Hepatocyte (in vitro differentiated cells): ENCODE measurements at regions not wholly inside any gene's neighbourhood (a gene's known extent, or its start where the extent isn't known, plus 50 kb on each side); places are given as distances from the start of the nearest gene placed in this dataset.
"Not testable (repeated sequence)": the region's sequence is repeated elsewhere in the genome, so short reads cannot be mapped to it uniquely, and the experiment has no call there.

ENCODE experiments used
- DNase-seq: peaks from one replicate; pipeline ENCODE4 v3.0.0-alpha.2; 2016; ENCODE audit warnings: low spot score
- H2AFZ ChIP-seq: fragments of 200-600 bp; sonication (generic); 2 replicates; pipeline ENCODE4 v1.6.0; 2016; ENCODE audit warnings: antibody characterized with exemption, mild to moderate bottlenecking
- H3K27ac ChIP-seq: fragments of 200-600 bp; sonication (generic); 2 replicates; pipeline ENCODE4 v1.5.1; 2016; ENCODE audit warnings: mild to moderate bottlenecking
- H3K27me3 ChIP-seq: fragments of 200-600 bp; sonication (generic); 2 replicates; pipeline ENCODE4 v1.6.1; 2016
- H3K36me3 ChIP-seq: fragments of 200-600 bp; sonication (generic); replicated peaks from 2 replicates; pipeline ENCODE4 v1.5.1; 2016; ENCODE audit warnings: low read depth; ENCODE audit not compliant: insufficient read depth
- H3K4me1 ChIP-seq: fragments of 200-600 bp; sonication (generic); 2 replicates; pipeline ENCODE4 v1.5.1; 2016; ENCODE audit warnings: mild to moderate bottlenecking, moderate library complexity; ENCODE audit not compliant: insufficient read depth
- H3K4me2 ChIP-seq: fragments of 200-600 bp; sonication (generic); 2 replicates; pipeline ENCODE4 v1.6.0; 2016
- H3K4me3 ChIP-seq: fragments of 200-600 bp; sonication (generic); 2 replicates; pipeline ENCODE4 v1.5.1; 2016; ENCODE audit warnings: mild to moderate bottlenecking
- H3K79me2 ChIP-seq: fragments of 200-600 bp; sonication (generic); 2 replicates; pipeline ENCODE4 v1.6.0; 2017; ENCODE audit warnings: mild to moderate bottlenecking
- H3K9me2 ChIP-seq: fragments of 200-600 bp; sonication (generic); replicated peaks from 2 replicates; pipeline ENCODE4 v1.6.0; 2017; ENCODE audit warnings: mild to moderate bottlenecking; ENCODE audit not compliant: insufficient read depth
- H3K9me3 ChIP-seq: fragments of 200-600 bp; sonication (generic); 2 replicates; pipeline ENCODE4 v1.5.1; 2016; ENCODE audit warnings: low read depth, mild to moderate bottlenecking
- H4K20me1 ChIP-seq: fragments of 200-600 bp; sonication (generic); 2 replicates; pipeline ENCODE4 v1.6.0; 2016; ENCODE audit warnings: mild to moderate bottlenecking; ENCODE audit not compliant: insufficient read depth, poor library complexity, severe bottlenecking
- EZH2 ChIP-seq: fragments of 200-600 bp; sonication (generic); IDR thresholded peaks from 2 replicates; pipeline ENCODE4 v1.6.1; 2016; ENCODE audit warnings: antibody characterized with exemption, mild to moderate bottlenecking, borderline replicate concordance
- EZH2phosphoT487 ChIP-seq: fragments of 200-600 bp; sonication (generic); IDR thresholded peaks from one replicate; pipeline ENCODE4 v1.6.1; 2018; ENCODE audit warnings: antibody characterized with exemption, mild to moderate bottlenecking, low read depth, moderate library complexity; ENCODE audit not compliant: unreplicated experiment, severe bottlenecking
- WGBS: methylation state at CpG from one replicate; pipeline ENCODE4 v1.1.6; 2016; ENCODE audit warnings: low lambda C conversion rate; ENCODE audit errors: missing lambda C conversion rate; 5-methylcytosine and 5-hydroxymethylcytosine counted together
- TF ChIP-seq, protein P1 (sequence below): fragments of 200-600 bp; sonication (generic); IDR thresholded peaks from 2 replicates; pipeline ENCODE4 v1.5.1; 2016; ENCODE audit warnings: antibody characterized with exemption, mild to moderate bottlenecking; ENCODE audit not compliant: poor library complexity

DNA sequence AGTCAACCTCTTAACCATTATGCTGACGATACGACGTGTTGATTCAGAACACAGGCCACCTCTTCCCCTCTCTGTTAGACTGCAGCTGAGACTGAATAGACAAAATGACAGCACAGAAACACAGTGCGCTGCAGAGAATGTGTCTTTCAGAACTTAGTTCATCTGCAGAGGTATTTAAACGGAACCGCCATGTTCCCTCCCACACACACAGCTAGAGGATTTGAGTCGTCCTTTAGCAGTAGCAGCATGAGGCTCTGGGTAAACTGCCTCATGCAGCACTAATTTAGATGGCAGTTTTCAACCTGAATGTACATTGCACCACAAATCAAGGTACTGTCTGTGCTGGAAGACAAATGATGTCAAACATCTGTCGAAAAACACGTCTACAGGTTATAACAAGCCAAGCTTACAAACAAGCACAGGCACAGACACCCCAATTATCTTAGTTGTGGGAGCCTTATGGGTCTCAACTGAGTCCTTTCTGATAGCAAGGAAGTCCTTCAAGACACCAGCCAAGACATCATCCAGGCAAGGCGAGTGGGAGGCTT is 76.6 kb upstream of the LRRC4C start:
- no peaks in the 10 kb centered on the region for H3K9me2 ChIP-seq
- no peaks in the 10 kb centered on the region for H3K4me1 ChIP-seq
- no peaks in the 10 kb centered on the region for H4K20me1 ChIP-seq
- H3K27me3 ChIP-seq, result no peaks in the 10 kb centered on the region
- no peak for DNase-seq
- no peaks in the 10 kb centered on the region for H3K36me3 ChIP-seq
- H3K9me3 ChIP-seq, result no peaks in the 10 kb centered on the region
- TF ChIP-seq EZH2 (no peak), EZH2phosphoT487 (no peak)
- TF ChIP-seq, protein P1, sequence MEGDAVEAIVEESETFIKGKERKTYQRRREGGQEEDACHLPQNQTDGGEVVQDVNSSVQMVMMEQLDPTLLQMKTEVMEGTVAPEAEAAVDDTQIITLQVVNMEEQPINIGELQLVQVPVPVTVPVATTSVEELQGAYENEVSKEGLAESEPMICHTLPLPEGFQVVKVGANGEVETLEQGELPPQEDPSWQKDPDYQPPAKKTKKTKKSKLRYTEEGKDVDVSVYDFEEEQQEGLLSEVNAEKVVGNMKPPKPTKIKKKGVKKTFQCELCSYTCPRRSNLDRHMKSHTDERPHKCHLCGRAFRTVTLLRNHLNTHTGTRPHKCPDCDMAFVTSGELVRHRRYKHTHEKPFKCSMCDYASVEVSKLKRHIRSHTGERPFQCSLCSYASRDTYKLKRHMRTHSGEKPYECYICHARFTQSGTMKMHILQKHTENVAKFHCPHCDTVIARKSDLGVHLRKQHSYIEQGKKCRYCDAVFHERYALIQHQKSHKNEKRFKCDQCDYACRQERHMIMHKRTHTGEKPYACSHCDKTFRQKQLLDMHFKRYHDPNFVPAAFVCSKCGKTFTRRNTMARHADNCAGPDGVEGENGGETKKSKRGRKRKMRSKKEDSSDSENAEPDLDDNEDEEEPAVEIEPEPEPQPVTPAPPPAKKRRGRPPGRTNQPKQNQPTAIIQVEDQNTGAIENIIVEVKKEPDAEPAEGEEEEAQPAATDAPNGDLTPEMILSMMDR, result no peak
- H3K27ac ChIP-seq, result no peak overlapping the region
- no peak overlapping the region for H3K4me3 ChIP-seq
- no peaks in the 10 kb centered on the region for H3K79me2 ChIP-seq
- H3K4me2 ChIP-seq, result no peak overlapping the region
- H2AFZ ChIP-seq, result no peak overlapping the region
- 87% methylated on average over 10 of the region's 10 CpGs for WGBS

DNA sequence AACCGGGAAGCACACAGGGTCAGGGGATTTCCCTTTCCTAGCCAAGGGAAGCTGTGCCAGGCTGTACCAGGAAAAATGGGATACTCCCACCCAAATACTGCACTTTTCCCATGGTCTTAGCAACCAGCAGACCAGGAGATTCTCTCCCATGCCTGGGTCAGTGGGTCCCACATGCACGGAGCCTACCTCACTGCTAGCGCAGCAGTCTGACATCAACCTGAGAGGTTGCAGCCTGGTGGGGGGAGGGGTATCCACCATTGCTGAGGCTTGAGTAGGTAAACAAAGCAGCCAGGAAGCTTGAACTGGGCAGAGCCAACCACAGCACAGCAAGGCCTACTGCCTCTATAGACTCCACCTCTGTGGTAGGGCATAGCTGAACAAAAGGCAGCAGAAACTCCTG is 85.5 kb upstream of the LRRC4C start:
- H3K36me3 ChIP-seq, H3K9me2 ChIP-seq, H3K79me2 ChIP-seq, H3K9me3 ChIP-seq, H3K27me3 ChIP-seq, H4K20me1 ChIP-seq, H3K27ac ChIP-seq, DNase-seq, H3K4me3 ChIP-seq, H3K4me2 ChIP-seq, H3K4me1 ChIP-seq, H2AFZ ChIP-seq: not testable (repeated sequence)
- WGBS, result 84% methylated on average over 3 of the region's 3 CpGs

DNA sequence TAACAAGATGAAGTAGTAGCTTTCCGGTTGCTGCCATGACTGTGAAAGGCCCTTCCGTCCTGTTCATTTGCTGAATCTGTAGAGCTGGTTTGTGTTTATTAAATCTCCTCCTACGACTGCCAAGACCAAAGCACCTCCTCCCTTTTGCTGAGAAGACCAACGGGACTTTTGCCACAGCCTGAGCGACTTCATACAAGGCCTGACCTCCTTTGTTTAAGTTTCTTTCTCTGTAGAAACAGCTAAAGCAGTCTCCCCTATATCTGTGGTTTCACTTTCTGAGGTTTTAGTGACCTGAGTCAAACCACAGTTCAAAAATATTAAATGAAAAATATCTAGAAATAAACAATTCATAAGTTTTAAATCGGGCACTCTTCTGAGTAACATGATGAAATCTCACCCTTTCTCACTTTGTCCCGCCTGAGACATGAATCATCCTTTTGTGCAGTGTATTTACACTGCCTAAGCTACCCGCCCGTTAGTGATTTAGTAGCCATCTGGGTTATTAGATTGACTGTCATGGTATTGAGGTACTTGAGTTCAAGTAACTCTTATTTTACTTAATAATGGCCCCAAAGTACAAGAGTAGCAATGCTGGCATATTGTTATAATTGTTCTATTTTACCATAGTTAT is 119.1 kb upstream of the LRRC4C start:
- no peaks in the 10 kb centered on the region for H3K27me3 ChIP-seq
- no peaks in the 10 kb centered on the region for H3K4me1 ChIP-seq
- H2AFZ ChIP-seq, result no peak overlapping the region
- H3K36me3 ChIP-seq, result no peaks in the 10 kb centered on the region
- DNase-seq, result no peak
- no peaks in the 10 kb centered on the region for H4K20me1 ChIP-seq
- no peak for TF ChIP-seq EZH2
- TF ChIP-seq, protein P1, result no peak
- TF ChIP-seq EZH2phosphoT487, result no peak
- H3K4me2 ChIP-seq, result no peak overlapping the region
- no peak overlapping the region for H3K27ac ChIP-seq
- no peaks in the 10 kb centered on the region for H3K9me2 ChIP-seq
- no peak overlapping the region for H3K4me3 ChIP-seq
- H3K9me3 ChIP-seq, result no peaks in the 10 kb centered on the region
- no peaks in the 10 kb centered on the region for H3K79me2 ChIP-seq
- 85% methylated on average over 9 of the region's 9 CpGs for WGBS

DNA sequence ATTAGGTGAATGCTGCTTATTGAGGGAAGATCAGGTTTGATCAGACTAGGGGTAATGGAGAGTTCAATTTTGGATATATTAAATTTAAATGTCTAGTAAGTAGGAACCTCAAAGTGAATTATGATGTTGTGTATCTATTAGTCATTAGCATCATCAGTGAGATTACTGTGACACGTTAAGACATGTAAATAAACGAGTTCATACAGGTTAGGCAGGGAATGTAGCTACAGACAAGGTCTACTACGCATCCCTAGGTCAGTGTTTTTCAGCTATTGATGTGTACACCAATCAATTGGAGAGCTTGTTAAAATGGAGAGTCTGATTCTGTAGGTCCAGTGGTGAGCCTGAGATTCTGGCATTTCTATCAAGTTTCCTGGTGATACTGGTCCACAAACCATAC is 120.1 kb upstream of the LRRC4C start:
- Histone ChIP-seq H3K9me3 (no peaks in the 10 kb centered on the region), H3K27me3 (no peaks in the 10 kb centered on the region), H3K9me2 (no peaks in the 10 kb centered on the region), H3K4me3 (no peak overlapping the region), H3K4me2 (no peak overlapping the region), H4K20me1 (no peaks in the 10 kb centered on the region), H3K27ac (no peak overlapping the region), H3K4me1 (no peaks in the 10 kb centered on the region), H3K79me2 (no peaks in the 10 kb centered on the region), H3K36me3 (no peaks in the 10 kb centered on the region), H2AFZ (no peak overlapping the region)
- no peak for DNase-seq
- TF ChIP-seq, protein P1, result no peak
- TF ChIP-seq EZH2 (no peak), EZH2phosphoT487 (no peak)
- 87% methylated on average over 3 of the region's 3 CpGs for WGBS
